DMS153 (cell line): ENCODE measurements at regions not wholly inside any gene's neighbourhood (a gene's known extent, or its start where the extent isn't known, plus 50 kb on each side); places are given as distances from the start of the nearest gene placed in this dataset.

ENCODE experiments used
- DNase-seq: peaks from one replicate; lab custom pipeline; 2025; lab: John Stamatoyannopoulos, UW

DNA sequence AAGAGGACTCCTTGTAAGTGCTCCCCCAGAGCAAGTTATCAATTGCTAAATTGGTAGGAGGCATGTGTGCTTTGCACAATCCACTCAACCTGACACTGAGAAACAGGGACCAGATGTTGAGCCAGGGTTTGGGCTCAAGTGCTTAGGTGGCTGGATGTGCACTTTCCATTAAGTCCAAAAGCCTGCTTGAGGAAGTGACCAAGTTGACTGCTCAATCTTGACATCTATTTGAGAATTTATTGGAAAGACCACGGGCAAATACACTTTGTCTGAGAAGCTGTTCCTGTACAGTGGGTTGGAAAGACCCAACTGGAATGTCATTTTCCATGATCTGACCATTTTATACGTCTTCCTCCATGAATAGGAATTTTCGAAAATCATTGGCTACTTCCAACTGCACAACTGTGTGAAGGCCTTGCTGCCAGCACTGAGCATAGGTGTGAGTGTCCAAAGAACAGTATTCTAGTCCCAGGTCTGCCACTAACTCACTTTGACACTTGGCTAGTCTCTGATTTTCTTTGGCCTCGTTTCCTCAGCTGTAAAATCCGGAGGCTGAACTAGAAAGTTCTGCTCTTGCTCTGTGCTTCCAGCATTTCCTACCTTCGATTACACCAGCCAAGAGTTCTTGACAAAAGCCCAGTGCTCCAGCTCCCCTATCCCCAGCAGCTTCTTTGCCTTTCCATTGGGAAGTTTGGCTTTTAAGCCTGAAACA, 186.9 kb upstream of the ECI2 start:
- no peak for DNase-seq

DNA sequence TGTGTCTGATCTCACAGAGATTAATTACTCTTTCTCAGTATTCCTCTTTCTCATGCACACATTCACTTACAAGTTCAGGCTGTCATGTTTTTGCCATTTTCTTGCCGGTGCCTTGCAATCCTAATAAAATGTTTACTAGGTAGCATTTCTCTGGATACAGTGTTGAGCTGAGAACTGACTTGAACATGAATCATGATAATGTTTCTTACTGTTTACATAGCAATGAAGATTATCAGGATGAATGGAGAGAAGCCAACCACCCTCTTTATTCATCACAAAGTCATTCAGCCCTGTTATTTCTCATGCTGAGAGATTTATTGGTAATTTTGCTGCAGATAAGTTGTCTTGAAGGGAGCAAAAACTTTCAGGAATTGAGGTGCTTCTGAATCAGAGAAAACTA, 185.5 kb upstream of the ECI2 start:
- DNase-seq: no peak

DNA sequence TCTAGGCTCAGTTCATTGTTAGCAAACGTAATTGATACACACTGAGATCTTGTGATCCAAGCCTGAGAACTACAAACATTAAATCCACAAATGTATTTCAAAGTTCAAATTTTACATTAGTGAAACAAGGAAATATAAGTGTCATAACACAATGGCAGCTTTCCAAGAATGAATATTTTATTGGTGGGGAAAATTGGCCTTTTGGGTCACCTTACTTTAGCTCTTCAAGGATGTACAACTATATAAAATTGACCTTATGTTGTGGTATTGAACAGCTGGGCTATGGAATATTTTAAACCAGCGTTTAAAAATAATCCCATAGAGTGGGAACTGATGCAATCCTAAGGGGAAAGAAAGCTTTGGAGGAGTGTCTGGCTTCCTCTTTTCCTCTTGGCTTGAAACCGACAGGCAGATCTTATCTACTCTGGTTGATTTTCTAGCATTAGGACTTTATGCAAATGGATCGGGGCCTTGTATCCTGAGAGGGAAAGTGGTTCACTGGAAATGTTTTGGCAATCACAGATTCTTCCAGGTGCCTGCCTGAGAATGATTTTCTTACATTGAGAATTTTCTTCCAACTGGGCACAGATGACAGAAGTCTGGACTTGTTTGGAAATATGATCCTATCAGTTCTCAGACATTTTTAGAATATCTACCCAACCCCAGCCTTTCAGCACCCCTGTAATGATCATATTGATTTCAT, 184.8 kb upstream of the ECI2 start:
- no peak for DNase-seq

DNA sequence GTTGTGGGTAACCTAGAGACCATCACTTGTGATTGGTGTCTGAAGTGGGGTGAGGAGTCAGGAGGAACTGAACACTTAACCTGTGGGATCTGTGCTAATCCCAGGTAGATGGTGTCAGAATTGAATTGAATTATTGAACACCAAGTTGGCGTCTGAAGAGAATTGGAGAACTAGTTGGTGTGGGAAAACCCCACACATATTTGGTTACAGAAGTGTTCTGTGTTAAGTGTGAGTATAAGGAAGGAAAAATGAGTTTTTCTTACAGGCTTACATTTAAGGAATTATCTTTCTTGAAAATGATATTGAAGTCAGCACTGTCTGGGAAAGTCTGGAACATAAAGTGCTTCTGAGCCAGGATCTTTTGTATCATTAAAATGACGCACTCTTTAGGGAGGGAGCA, 182.9 kb upstream of the ECI2 start:
- DNase-seq: no peak

DNA sequence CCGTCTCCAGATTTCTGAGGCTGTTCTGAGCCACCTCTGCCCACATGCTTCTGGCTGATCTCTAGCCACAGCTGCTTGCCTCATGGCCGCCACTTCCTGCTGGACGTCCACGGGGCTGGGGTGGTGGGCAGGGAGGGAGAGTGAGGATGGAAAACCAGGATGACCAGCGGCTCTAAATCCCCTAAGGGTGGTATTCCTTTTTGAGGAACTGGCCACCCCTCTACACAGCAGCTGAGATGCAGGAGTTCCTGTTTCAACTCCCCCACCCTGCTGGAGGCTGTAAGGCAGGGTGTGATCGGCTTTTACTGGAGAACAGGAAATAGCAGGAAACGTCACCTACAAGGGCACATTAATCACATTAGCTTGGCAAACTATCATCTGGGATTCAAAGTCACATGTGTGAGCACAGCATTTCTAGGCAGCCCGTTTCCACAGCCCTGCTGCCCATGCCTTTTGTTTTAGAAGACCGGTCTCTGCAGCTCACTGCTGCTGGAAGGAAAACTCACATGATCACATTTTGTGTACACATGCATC, 181.6 kb upstream of the ECI2 start:
- DNase-seq: peak; percentile 82

DNA sequence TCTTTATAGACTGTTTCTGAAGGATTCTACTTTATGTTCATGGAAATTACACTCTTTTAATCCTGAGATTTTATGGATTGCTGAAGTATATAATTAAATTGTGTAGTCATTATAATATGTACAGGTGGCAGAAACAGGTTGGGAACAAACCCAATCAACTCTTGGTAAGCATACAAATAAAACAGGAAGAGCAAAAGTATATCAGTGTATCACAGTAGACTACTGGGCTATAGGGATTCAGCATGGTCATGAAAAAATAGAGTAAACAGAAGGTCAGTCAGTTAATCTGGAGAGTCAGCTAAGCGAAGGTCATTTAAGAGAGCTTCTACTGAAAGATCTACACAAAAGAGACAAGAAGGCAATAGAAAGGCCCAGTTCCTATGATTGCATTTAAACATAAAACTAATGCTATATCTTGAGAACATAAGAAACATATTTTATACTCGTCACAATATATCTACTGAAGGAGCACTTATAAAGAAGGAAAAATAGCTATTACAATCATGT, 178.9 kb upstream of the ECI2 start:
- no peak for DNase-seq

DNA sequence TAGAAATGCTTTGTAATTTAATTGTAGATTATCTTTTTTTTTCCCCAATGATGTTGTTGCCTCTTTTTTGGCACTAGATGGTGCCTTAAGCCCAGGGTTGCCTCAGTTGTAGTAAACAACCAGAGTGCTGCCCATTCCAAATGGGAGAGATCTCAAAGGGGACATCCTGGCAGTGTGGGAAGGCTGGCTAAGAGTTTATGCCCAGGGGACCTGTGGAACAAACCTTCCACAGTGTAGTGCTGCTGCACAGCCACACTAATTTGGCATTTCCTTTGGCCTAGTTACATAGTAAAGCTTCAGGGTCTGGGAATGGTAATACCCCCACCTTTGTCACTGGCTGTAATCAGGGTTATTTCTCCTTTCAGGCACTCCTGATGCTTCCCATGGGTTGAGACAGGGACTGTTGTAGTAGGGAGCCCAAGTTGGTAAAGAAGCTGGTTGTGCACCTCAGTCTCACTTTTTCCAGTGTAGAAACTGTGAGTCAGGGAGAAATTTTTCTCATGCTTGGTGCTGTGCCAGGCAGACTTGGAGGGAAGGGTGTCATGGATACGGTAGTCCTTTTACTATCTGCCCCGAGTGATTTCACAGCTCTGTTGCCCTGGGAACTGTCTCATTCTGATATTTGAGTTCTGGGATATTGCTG, 177.8 kb upstream of the ECI2 start:
- DNase-seq: no peak

DNA sequence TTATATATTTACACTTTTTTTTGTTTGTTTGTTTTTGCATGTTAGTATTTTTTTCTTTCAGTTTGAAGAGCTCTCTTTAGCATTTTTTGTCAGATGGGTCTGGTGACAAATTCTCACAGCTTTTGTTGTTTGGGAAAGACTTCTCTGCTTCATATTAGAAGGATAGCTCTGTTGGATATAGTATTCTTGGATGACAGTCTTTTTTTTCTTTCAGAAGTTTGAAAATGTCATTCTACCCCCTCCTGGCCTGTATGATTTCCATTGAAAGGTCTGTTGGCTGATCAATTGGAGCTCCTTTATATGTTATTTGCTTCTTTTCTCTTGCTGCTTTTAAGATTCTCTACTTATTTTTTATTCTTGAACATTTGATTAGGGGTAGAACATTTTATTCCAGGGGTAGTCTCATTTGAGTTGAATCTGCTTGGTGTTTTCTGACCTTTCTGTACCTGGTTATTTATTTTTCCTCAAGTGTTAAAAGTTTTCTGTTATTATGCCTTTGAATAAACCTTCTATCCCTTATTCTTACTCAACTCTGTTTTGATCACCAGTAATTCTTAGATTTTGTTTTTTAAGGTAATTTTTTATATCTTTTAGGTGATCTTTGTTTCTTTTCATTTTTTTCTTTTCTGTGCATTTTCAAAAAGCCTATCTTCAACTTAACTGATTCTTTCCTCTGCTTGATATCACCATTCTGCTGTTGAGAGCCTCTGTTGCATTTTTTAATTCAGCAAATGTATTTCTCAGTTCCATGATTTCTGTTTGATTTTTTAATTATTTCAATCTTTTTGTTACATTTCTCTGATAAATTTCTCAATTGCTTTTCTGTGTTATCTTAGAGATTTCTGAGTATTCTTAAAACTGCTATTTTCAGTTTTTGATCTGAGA, 176.8 kb upstream of the ECI2 start:
- DNase-seq: no peak

DNA sequence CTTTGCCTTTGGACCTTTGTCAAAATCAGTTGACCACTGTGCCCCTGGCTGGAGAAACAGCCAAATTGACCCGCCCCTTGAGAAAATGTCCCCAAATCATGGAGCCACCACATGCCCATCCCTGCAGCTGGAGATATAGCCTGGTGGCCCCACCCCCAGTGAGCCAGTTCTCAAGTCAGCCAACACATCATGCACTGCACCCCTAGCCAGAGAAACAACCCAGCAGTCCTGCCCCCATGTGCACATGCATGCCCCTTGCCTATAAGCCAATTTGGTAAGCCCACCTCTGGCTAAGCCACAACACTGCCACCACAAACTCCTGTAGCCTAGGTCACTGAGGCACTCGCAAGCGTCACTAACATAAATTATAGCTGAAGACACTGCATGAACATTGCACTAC, 174.2 kb upstream of the ECI2 start:
- no peak for DNase-seq

DNA sequence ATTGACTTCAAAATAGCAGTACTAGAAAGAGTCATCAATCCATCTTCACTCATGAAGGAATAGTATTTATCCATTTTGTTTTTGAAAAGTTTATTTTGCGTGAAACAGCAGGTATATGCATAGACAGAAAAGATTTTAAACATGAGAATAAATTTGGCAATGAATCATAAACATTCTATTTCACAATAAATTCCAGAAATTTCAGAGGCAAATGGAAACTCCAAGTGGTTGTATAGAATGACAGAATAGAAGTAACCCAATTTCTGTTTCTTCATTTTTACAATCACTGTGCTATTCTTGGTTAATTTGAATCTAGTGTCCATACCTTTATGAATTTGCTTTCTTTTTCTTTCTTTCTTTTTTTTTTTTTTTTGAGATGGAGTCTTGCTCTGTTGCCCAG, 173.0 kb upstream of the ECI2 start:
- DNase-seq: no peak

DNA sequence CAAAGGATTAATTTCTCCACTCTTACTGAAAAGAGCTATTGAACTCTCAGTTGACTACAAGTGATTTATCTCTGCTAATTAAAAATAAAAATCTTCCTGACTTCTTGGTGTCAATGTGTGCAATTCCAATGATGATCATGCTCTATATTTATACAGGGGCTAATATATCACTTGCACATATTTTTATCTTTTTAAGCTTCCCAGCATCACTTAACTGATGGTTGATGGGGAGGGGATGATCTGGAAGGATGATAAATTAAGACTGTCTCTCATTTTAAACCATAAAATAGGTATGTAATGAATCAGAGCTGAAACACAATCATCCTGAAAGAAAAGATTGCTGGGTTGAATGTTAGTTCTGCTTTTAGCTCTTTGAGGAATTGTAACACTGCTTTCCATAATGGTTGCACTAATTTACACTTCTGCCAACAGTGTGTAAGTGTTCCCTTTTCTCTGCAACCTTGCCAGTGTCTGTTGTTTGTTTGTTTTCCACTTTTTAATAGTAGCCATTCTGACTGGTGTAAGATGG, 169.6 kb upstream of the ECI2 start:
- no peak for DNase-seq

DNA sequence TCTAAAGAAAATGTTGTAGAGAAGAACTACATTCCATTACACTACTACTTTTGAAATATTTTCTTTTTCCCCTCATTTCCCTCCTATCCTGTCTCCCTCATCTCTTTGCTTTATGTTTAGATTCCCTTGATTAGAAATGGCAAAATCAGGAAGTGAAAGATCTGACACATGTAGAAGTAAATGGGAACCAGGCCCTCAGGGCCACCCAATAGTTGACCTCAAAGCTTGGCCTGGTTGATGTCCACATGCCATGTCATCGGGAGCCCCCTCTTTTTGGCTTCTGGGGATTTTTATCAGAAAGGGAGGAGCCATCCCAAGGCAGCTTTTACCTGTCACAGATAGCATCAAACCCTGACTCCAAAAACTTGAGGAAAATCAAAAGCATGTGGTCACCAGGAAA, 168.3 kb upstream of the ECI2 start:
- no peak for DNase-seq

DNA sequence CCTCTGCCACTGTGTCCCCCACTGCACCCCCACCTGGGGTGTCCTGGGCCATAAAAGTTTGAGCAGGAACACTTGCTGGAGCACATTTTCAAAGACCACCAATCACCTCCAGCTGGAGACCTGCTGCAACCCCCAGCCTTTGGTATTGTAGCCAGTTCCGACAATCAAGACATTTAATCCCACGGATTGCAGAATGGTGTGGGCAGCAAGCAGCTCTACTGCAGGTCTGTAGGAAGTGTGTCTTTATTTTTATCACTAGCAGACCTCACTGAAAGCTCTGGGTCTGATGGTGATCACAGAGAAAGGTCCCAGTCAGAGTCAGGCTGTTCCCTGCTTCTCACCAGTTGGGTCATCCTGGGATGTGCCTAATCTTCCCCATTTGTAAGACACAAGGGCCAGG, 167.1 kb upstream of the ECI2 start:
- DNase-seq: no peak

DNA sequence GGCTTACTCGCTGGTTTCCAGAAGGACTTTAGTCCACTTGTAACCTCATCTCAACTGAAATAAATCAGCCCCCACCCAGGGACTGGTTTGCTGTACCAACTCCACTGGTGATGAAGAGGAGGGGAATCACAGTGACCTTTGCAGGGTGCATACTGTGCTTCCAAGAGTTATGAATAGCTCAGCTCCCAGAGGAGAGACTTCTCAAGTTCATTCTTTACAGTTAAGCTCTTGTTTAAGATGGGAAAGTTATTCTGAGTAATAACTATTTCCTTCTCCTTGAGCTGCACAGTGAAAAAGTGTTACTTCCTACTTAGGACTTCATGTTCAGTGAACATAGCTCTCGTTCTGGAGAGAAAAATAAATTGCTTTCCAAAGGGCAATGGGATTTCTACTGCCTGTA, 166.5 kb upstream of the ECI2 start:
- DNase-seq: no peak

DNA sequence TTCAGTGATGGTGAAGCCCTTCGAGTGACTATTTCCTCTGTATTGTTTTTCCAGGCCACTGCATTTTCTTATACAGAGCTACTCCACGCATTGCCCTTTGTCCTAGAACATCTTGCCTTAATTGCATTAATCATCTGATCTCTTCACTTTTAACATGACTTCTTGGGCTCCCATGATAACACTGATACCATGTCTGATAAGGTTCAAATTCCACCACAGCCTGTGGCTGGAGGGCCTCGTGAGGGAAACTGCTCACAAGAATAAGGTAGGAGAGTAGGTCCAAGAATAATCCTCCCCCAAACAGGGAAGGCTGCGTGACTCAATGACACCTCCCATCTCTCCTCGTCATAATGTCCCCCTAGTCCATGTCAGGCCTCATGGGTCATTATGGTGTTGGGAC, 165.5 kb upstream of the ECI2 start:
- DNase-seq: no peak

DNA sequence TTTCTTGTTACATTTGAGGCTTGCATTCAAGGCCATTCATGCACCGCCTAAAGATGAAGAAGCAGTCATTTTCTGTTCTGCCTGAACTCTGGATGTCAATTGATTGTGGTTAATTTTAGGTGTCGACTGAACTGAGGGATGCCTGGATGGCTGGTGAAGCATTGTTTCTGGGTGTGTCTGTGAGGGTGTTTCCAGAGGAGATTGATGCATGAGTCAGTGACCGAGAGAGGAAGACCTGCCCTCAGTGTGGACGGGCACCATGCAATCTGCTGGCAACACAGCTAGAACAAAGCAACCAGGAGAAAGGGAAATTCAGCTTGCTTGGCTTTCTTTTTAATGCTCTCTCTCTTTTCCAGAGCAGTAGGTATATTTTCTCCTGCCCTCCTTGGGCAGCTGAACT, 164.1 kb upstream of the ECI2 start:
- DNase-seq: no peak

DNA sequence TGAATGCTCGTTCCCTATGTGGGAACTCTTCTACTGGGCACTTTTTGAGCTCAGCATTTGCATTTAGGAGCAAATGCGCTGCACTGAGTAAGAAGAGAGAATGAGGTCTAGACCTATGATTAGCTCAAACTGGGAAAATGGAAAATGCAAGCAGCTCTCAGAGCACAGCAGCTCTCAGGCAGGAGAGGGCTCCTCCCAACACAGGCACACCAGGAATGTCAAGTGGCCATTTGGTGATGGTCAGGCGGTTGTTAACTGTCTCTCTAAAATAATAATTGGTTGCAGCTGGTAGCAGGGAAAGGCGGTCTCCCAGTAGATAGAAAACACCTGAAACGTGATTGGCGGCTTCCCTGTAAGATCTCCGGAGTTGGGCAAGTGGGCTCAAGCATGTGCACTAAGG, 162.0 kb upstream of the ECI2 start:
- DNase-seq: no peak

DNA sequence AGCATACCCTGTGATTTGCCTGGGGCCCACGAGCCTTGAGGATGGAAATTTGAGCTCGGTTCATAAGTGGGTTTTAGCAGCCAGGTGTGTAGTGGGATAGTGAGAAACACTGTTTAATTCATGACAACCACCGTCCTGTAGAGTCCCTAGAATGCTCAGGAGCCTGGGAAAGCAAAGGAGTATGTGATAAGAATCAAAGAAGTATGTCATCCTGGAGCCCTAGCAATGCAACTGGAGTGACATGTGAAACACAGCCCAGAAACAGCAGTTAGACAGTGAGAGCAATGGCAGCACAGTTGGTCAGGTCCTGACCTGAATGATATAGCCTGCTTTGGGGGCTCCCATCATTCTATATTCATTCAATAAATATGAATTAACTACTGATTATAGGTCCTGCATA, 161.2 kb upstream of the ECI2 start:
- no peak for DNase-seq

DNA sequence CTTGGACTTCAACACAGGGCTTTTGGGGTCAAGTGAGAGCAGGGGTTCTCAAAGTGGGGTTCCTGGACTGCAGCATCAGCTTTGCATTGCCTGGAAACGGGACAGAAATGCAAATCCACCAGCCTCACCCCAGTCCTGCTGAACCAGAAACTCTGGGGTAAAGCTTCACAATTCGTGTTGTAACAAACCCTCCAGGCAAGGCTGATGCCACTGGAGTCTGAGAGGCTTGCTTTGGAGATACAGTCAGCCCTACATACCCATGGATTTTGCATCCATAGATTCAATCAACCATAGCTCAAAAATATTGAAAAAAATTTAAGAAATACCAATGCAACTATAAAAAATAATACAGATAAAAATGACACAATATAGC, 160.4 kb upstream of the ECI2 start:
- DNase-seq: no peak

DNA sequence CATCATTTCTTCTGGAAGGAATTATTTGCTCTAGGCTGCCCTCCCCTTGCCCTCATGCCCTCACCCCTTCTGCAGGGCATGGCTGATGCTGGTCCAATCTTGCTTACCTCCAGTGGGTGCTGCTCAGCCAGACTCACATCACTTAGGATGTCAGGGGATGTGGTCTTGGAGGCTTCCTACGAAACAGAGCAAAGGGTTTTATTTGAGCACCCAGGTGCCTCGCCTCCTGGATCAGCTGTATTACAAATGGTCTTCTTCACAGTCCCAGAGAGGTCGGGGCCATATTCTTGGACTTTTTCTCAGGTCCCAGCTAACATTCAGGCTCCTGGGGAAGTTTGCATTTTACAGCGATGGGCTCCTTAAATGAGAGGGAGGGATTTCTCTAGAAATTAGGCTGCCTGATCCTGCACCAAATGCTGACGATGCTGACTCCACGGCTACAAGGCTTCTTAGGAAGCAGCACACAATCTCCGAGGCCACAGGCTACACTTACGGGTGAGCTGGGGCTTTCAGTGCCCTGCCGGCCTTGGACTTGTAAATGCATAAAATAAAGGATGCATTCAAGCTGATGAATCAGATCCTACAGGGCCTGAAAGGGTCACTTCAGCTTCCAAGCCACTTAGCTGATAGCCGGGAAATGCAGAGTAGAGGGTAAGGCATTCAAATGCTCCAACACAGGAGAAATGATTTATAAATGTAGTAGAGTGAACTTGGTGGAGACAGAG, 159.8 kb upstream of the ECI2 start:
- DNase-seq: no peak

DNA sequence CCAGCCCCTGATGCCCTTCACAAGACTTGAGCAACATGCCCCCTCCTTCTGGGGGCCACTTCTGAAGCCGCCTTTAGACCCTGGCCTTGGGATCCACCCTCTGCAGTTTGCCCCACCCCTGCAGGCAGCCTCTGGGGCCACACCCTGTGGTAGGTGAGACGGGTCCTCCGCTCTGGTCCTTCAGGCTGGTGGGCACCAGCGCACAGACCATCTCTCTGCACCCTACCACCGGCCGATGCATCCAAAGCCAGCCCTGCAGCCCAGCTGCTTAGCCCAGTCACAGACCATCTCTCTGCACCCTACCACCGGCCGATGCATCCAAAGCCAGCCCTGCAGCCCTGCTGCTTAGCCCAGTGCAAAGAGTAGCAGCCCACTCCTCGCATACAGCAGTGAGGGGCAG, 159.3 kb upstream of the ECI2 start:
- no peak for DNase-seq
